CD14-positive monocyte (primary cell): ENCODE measurements at regions not wholly inside any gene's neighbourhood (a gene's known extent, or its start where the extent isn't known, plus 50 kb on each side); places are given as distances from the start of the nearest gene placed in this dataset.

Experiments used
- DNase-seq, 3 donors: peaks; one replicate each; pipeline ENCODE4 v3.0.0-alpha.2; 2011 to 2022
- H2AFZ ChIP-seq: 2 replicates; pipeline ENCODE4 v1.6.0; 2012; ENCODE audit warnings: mild to moderate bottlenecking, low read depth, low read length, inconsistent platforms; ENCODE audit not compliant: insufficient read depth, poor library complexity, severe bottlenecking
- H3K27ac ChIP-seq, 2 donors: 1 replicate in 1 of 2; 2 replicates in 1 of 2; pipeline ENCODE4 v1.5.1; 2012 to 2013; ENCODE audit warnings: low read length in 2 of 2, control low read depth in 1 of 2, inconsistent platforms in 1 of 2, low read depth in 1 of 2, mild to moderate bottlenecking in 1 of 2
- H3K27me3 ChIP-seq, 2 donors: one replicate each; pipeline versions ENCODE4 v1.6.0 to v1.6.1; 2011 to 2013; ENCODE audit warnings: low read length in 2 of 2; ENCODE audit not compliant: control insufficient read depth in 2 of 2, insufficient read depth in 2 of 2
- H3K36me3 ChIP-seq, 2 donors: replicated peaks in 1 of 2; 1 replicate in 1 of 2; 2 replicates in 1 of 2; pipeline versions ENCODE4 v1.5.1 to v1.6.1; 2012 to 2013; ENCODE audit warnings: low read length in 2 of 2, control low read depth in 1 of 2, inconsistent platforms in 1 of 2, mild to moderate bottlenecking in 1 of 2; ENCODE audit not compliant: insufficient read depth in 2 of 2, control insufficient read depth in 1 of 2
- H3K4me1 ChIP-seq, 2 donors: 1 replicate in 1 of 2; 2 replicates in 1 of 2; pipeline versions ENCODE4 v1.5.1 to v1.6.1; 2012 to 2013; ENCODE audit warnings: low read length in 2 of 2, control low read depth in 1 of 2, inconsistent platforms in 1 of 2, mild to moderate bottlenecking in 1 of 2, moderate library complexity in 1 of 2; ENCODE audit not compliant: insufficient read depth in 2 of 2, control insufficient read depth in 1 of 2
- H3K4me2 ChIP-seq: replicated peaks from 2 replicates; pipeline ENCODE3; 2012; ENCODE audit warnings: low read length, moderate library complexity, mild to moderate bottlenecking; ENCODE audit not compliant: poor library complexity, severe bottlenecking; ENCODE audit errors: extremely low read depth
- H3K4me3 ChIP-seq, 3 experiments: fragments of 200-600 bp in 1 of 3; sonication (generic) in 1 of 3; replicated peaks in 1 of 3; 1 replicate in 2 of 3; 2 replicates in 1 of 3; pipeline ENCODE4 v1.5.1; 2011 to 2013; ENCODE audit warnings: low read length in 3 of 3, mild to moderate bottlenecking in 3 of 3, control low read depth in 2 of 3, low read depth in 2 of 3, inconsistent platforms in 1 of 3, moderate library complexity in 1 of 3
- H3K79me2 ChIP-seq: 2 replicates; pipeline ENCODE4 v1.6.0; 2012; ENCODE audit warnings: mild to moderate bottlenecking, control low read depth, inconsistent platforms, low read length, moderate library complexity; ENCODE audit not compliant: insufficient read depth
- H3K9ac ChIP-seq: 2 replicates; pipeline ENCODE4 v1.6.0; 2017; ENCODE audit warnings: low read length, mild to moderate bottlenecking; ENCODE audit not compliant: insufficient read depth, poor library complexity, severe bottlenecking
- H3K9me3 ChIP-seq, 2 donors: replicated peaks in 1 of 2; 1 replicate in 1 of 2; 2 replicates in 1 of 2; pipeline versions ENCODE4 v1.5.1 to v1.6.1; 2012 to 2013; ENCODE audit warnings: low read length in 2 of 2, control low read depth in 1 of 2; ENCODE audit not compliant: control insufficient read depth in 1 of 2, insufficient read depth in 1 of 2
- H4K20me1 ChIP-seq: 2 replicates; pipeline ENCODE4 v1.6.0; 2012; ENCODE audit warnings: mild to moderate bottlenecking, low read length, control low read depth, moderate library complexity; ENCODE audit not compliant: insufficient read depth
- H3K27ac Mint-ChIP-seq, 7 donors: one replicate each; pipeline ENCODE4 v1.8.0; 2020; ENCODE audit warnings: mild to moderate bottlenecking in 7 of 7, mixed read lengths in 7 of 7, moderate library complexity in 6 of 7, inconsistent platforms in 2 of 7
- H3K27me3 Mint-ChIP-seq, 3 donors: one replicate each; pipeline ENCODE4 v1.8.0; 2021 to 2022; ENCODE audit warnings: low read depth in 3 of 3, mild to moderate bottlenecking in 3 of 3, mixed read lengths in 3 of 3, moderate library complexity in 3 of 3, inconsistent platforms in 1 of 3
- H3K36me3 Mint-ChIP-seq, 2 donors: one replicate each; pipeline ENCODE4 v1.8.0; 2020; ENCODE audit warnings: mixed read lengths in 2 of 2, inconsistent platforms in 1 of 2, mild to moderate bottlenecking in 1 of 2
- H3K4me1 Mint-ChIP-seq: one replicate; pipeline ENCODE4 v1.8.0; 2020; ENCODE audit warnings: mild to moderate bottlenecking, mixed read lengths
- H3K4me3 Mint-ChIP-seq, 2 donors: one replicate each; pipeline ENCODE4 v1.8.0; 2020; ENCODE audit warnings: mild to moderate bottlenecking in 2 of 2, mixed read lengths in 2 of 2, moderate library complexity in 1 of 2
- H3K9me3 Mint-ChIP-seq, 7 donors: one replicate each; pipeline ENCODE4 v1.8.0; 2020 to 2022; ENCODE audit warnings: mixed read lengths in 7 of 7, mild to moderate bottlenecking in 6 of 7, moderate library complexity in 6 of 7, inconsistent platforms in 2 of 7
- WGBS: methylation state at CpG from one replicate; pipeline ENCODE4 v1.1.5; 2013; ENCODE audit warnings: missing lambda C conversion rate; ENCODE audit not compliant: insufficient coverage; 5-methylcytosine and 5-hydroxymethylcytosine counted together
- intact Hi-C, 2 donors: fragments of 100-400 bp; cut with micrococcal nuclease; formaldehyde crosslinking; loops; one replicate each; pipeline versions ENCODE4 v1.15.0 to v1.15.1; 2023
- TF ChIP-seq, protein P1 (sequence below): fragments of 200-600 bp; IDR thresholded peaks from one replicate; pipeline ENCODE4 v1.8.0; 2022; ENCODE audit warnings: antibody characterized with exemption, mild to moderate bottlenecking

DNA sequence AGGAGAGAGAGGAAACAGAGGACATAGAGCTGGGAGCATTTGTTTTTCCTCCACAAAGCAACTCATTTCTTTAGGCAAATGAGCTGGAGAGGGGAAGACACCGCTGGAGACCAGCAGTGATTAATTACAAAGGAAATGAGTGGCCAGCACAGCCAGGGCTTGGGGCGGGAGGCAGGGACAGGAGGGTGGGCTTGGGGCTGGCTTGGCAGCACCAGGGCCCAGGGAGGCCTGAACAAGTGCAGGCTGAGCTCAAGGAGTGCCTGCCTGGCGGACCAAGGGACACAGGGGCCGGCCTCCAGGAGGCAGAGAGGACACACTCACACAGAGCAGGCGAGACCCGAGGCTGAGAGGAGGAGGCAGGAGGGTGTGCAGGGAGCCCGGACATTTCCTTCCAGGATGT, 149.0 kb upstream of the UNC5B start:
- no peaks in the 10 kb centered on the region for H3K79me2 ChIP-seq
- Mint-ChIP-seq H3K4me3 (no peak overlapping the region), H3K9me3 (no peaks in the 10 kb centered on the region), H3K4me1 (peaks cover 9% of the 10 kb centered on the region), H3K27ac (no peak overlapping the region), H3K36me3 (no peaks in the 10 kb centered on the region), H3K27me3 (peaks cover 0 to 2% (median 1%) of the 10 kb centered on the region in 3 donors)
- no peak overlapping the region for H3K4me2 ChIP-seq
- no peaks in the 10 kb centered on the region for H3K36me3 ChIP-seq
- no peak for DNase-seq
- no peak overlapping the region for H2AFZ ChIP-seq
- no peak overlapping the region for H3K4me3 ChIP-seq
- no peaks in the 10 kb centered on the region for H3K4me1 ChIP-seq
- 76% methylated on average over 2 of the region's 7 CpGs for WGBS
- H4K20me1 ChIP-seq = no peaks in the 10 kb centered on the region
- H3K9ac ChIP-seq = no peak overlapping the region
- H3K9me3 ChIP-seq = no peaks in the 10 kb centered on the region
- intact Hi-C loops = no loop called here
- TF ChIP-seq, protein P1, sequence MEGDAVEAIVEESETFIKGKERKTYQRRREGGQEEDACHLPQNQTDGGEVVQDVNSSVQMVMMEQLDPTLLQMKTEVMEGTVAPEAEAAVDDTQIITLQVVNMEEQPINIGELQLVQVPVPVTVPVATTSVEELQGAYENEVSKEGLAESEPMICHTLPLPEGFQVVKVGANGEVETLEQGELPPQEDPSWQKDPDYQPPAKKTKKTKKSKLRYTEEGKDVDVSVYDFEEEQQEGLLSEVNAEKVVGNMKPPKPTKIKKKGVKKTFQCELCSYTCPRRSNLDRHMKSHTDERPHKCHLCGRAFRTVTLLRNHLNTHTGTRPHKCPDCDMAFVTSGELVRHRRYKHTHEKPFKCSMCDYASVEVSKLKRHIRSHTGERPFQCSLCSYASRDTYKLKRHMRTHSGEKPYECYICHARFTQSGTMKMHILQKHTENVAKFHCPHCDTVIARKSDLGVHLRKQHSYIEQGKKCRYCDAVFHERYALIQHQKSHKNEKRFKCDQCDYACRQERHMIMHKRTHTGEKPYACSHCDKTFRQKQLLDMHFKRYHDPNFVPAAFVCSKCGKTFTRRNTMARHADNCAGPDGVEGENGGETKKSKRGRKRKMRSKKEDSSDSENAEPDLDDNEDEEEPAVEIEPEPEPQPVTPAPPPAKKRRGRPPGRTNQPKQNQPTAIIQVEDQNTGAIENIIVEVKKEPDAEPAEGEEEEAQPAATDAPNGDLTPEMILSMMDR = no peak
- no peak overlapping the region for H3K27ac ChIP-seq
- H3K27me3 ChIP-seq = no peaks in the 10 kb centered on the region

DNA sequence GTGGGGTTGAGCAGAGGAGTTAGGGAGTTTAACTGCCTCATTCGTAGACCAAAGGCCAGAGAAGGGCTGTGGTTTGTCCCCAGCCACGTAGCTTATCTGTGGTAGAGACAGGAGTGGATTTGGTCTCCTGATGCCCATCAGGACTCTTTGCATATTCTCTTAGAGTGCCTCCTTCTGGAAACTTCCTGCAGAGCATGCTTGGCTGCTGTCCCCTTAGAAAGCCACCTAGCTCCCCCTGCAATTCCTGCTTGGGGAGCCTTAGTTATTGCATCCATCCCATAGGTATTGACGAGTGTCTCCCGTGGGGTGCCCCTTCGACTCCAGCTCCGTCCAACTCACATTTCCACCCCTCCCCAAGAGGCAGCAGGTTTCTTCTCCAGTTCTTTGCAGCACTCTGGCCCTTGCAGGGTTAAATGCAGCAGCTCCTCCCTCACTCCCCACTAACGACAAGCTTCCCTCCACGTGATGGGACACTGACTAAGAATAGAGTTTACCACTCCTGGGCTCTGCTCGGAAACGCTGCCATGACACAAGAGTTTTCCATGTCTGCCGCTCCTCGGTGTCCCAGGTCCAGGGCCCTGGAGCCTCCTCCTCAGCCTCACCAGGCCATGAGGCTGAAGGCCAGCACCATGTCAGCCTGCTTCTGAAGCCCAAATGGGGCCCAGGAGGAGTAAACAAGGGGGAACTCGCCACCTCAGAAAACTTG, 147.8 kb upstream of the UNC5B start:
- DNase-seq = no peak
- H3K27me3 Mint-ChIP-seq = peaks cover 0 to 2% (median 1%) of the 10 kb centered on the region in 3 donors
- H3K36me3 ChIP-seq = no peaks in the 10 kb centered on the region
- no peak overlapping the region for H3K9ac ChIP-seq
- no peaks in the 10 kb centered on the region for H3K9me3 ChIP-seq
- no peak overlapping the region for H3K4me3 ChIP-seq
- 51% methylated on average over 13 of the region's 13 CpGs for WGBS
- H3K27me3 ChIP-seq = no peaks in the 10 kb centered on the region
- H3K79me2 ChIP-seq = no peaks in the 10 kb centered on the region
- intact Hi-C loops = no loop called here
- H3K27ac ChIP-seq = no peak overlapping the region
- TF ChIP-seq, protein P1 = no peak
- no peaks in the 10 kb centered on the region for H3K4me1 ChIP-seq
- peaks cover 9% of the 10 kb centered on the region for H3K4me1 Mint-ChIP-seq
- no peak overlapping the region for H3K27ac Mint-ChIP-seq
- no peaks in the 10 kb centered on the region for H3K36me3 Mint-ChIP-seq
- H3K4me2 ChIP-seq = no peak overlapping the region
- peak overlapping the region; percentile 7 for H2AFZ ChIP-seq
- no peak overlapping the region for H3K4me3 Mint-ChIP-seq
- H4K20me1 ChIP-seq = no peaks in the 10 kb centered on the region
- no peaks in the 10 kb centered on the region for H3K9me3 Mint-ChIP-seq
